Right atrium auricular region (tissue), 2 donors: ENCODE measurements at regions not wholly inside any gene's neighbourhood (a gene's known extent, or its start where the extent isn't known, plus 50 kb on each side); places are given as distances from the start of the nearest gene placed in this dataset.

Source experiments
- DNase-seq: peaks from one replicate; pipeline ENCODE4 v3.0.0-alpha.2; 2019; ENCODE audit warnings: low spot score
- H3K27ac ChIP-seq, 2 donors: fragments of 200-600 bp; sonication (generic); 1 replicate in 1 of 2; 2 replicates in 1 of 2; pipeline ENCODE4 v1.5.1; 2016 to 2019
- H3K27me3 ChIP-seq, 2 donors: fragments of 200-600 bp; sonication (generic); one replicate each; pipeline versions ENCODE4 v1.5.1 to v1.6.0; 2017 to 2019
- H3K36me3 ChIP-seq: fragments of 200-600 bp; sonication (generic); one replicate; pipeline ENCODE4 v1.5.1; 2016
- H3K4me1 ChIP-seq, 2 donors: fragments of 200-600 bp; sonication (generic); one replicate each; pipeline versions ENCODE4 v1.5.1 to v1.6.0; 2017 to 2019
- H3K4me3 ChIP-seq, 2 donors: fragments of 200-600 bp; sonication (generic); 1 replicate in 1 of 2; 2 replicates in 1 of 2; pipeline ENCODE4 v1.5.1; 2017 to 2019; ENCODE audit warnings: mild to moderate bottlenecking in 1 of 2, moderate library complexity in 1 of 2
- H3K9me3 ChIP-seq, 2 donors: fragments of 200-600 bp; sonication (generic); one replicate each; pipeline ENCODE4 v1.5.1; 2019
- CTCF ChIP-seq, 2 donors: fragments of 200-600 bp; sonication (generic); IDR thresholded peaks; one replicate each; pipeline ENCODE4 v1.5.1; 2019; ENCODE audit warnings: antibody characterized with exemption in 2 of 2

GRCh38 chr15:53165988-53166683 lies 376.0 kb upstream of the ONECUT1 start:
- Histone ChIP-seq H3K27ac (no peak overlapping the region), H3K27me3 (no peaks in the 10 kb centered on the region), H3K9me3 (no peaks in the 10 kb centered on the region), H3K4me1 (no peaks in the 10 kb centered on the region), H3K36me3 (no peaks in the 10 kb centered on the region), H3K4me3 (no peak overlapping the region)
- no peak for TF ChIP-seq CTCF (IDR thresholded peaks at IDR 0.05)
- no peak for DNase-seq

- DNase-seq = no peak
- Histone ChIP-seq H3K9me3 (no peaks in the 10 kb centered on the region), H3K27ac (no peak overlapping the region), H3K27me3 (no peaks in the 10 kb centered on the region), H3K4me3 (no peak overlapping the region), H3K4me1 (no peaks in the 10 kb centered on the region), H3K36me3 (no peaks in the 10 kb centered on the region)
- no peak for TF ChIP-seq CTCF (IDR thresholded peaks at IDR 0.05)
These were observed 370.1 kb upstream of the ONECUT1 start for GRCh38 chr15:53160092-53160704.

- Histone ChIP-seq H3K36me3 (no peaks in the 10 kb centered on the region), H3K9me3 (no peaks in the 10 kb centered on the region), H3K4me3 (no peak overlapping the region), H3K27ac (no peak overlapping the region), H3K27me3 (no peaks in the 10 kb centered on the region), H3K4me1 (no peaks in the 10 kb centered on the region)
- DNase-seq = no peak
- TF ChIP-seq CTCF (IDR thresholded peaks at IDR 0.05) = no peak
These were observed 369.3 kb upstream of the ONECUT1 start for GRCh38 chr15:53159458-53159857.

GRCh38 chr15:53158995-53159394 lies 368.9 kb upstream of the ONECUT1 start:
- no peak overlapping the region for H3K27ac ChIP-seq
- no peaks in the 10 kb centered on the region for H3K9me3 ChIP-seq
- no peak overlapping the region for H3K4me3 ChIP-seq
- no peak for TF ChIP-seq CTCF (IDR thresholded peaks at IDR 0.05)
- H3K27me3 ChIP-seq = no peaks in the 10 kb centered on the region
- no peaks in the 10 kb centered on the region for H3K36me3 ChIP-seq
- no peaks in the 10 kb centered on the region for H3K4me1 ChIP-seq
- no peak for DNase-seq

- H3K4me1 ChIP-seq = no peaks in the 10 kb centered on the region
- no peak overlapping the region for H3K27ac ChIP-seq
- no peaks in the 10 kb centered on the region for H3K9me3 ChIP-seq
- no peaks in the 10 kb centered on the region for H3K27me3 ChIP-seq
- no peaks in the 10 kb centered on the region for H3K36me3 ChIP-seq
- no peak for DNase-seq
- TF ChIP-seq CTCF (IDR thresholded peaks at IDR 0.05) = no peak
- H3K4me3 ChIP-seq = no peak overlapping the region
These were observed 343.2 kb upstream of the ONECUT1 start for GRCh38 chr15:53133255-53133850.
